Right lung (tissue), 2 donors: ENCODE measurements at regions not wholly inside any gene's neighbourhood (a gene's known extent, or its start where the extent isn't known, plus 50 kb on each side); places are given as distances from the start of the nearest gene placed in this dataset.
"Not testable (repeated sequence)": the region's sequence is repeated elsewhere in the genome, so short reads cannot be mapped to it uniquely, and the experiment has no call there.

ENCODE experiments used
- DNase-seq, 2 donors: peaks; one replicate each; pipeline ENCODE4 v3.0.0-alpha.2; 2013

- peak; percentile 3 to 6 for DNase-seq
Measured at GRCh38 chr13:74246487-74246886, 112.3 kb upstream of the KLF12 start.

GRCh38 chr13:74243637-74244526 is 109.7 kb upstream of the KLF12 start:
- no peak for DNase-seq

DNA sequence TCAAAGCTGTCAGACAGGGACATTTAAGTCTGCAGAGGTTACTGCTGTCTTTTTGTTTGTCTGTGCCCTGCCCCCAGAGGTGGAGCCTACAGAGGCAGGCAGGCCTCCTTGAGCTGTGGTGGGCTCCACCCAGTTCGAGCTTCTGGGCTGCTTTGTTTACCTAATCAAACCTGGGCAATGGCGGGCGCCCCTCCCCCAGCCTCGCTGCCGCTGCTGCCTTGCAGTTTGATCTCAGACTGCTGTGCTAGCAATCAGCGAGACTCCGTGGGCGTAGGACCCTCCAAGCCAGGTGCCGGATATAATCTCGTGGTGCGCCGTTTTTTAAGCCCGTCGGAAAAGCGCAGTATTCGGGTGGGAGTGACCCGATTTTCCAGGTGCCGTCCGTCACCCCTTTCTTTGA is 107.1 kb upstream of the KLF12 start:
- DNase-seq = not testable (repeated sequence)

DNA sequence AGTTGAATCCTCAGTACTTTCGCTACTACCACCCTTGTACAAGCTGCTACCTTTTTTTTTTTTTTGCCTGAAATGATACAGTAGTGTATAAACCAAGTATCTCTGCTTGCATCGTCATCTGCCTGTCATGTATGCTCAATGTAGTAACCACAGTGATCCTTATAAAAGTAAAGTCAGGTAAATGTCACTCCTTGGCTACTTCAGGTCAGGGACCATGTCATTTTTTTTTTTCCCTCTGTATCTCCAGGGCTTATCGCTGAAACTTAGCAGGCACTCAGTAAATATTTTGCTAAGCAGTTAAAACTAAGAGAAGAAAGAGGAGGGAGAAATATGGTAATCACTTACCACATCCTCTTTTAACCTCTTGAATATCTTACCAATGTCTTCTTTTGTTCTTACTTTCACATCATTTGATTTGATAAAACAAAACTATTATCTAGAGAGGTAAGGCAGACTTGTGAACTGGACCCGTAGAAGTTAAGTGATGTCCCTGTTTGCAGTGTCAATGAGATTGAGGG is 96.8 kb upstream of the KLF12 start:
- DNase-seq = no peak

GRCh38 chr13:74229242-74229641 is 95.0 kb upstream of the KLF12 start:
- no peak for DNase-seq

GRCh38 chr13:74227476-74228158 is 93.4 kb upstream of the KLF12 start:
- no peak for DNase-seq

DNA sequence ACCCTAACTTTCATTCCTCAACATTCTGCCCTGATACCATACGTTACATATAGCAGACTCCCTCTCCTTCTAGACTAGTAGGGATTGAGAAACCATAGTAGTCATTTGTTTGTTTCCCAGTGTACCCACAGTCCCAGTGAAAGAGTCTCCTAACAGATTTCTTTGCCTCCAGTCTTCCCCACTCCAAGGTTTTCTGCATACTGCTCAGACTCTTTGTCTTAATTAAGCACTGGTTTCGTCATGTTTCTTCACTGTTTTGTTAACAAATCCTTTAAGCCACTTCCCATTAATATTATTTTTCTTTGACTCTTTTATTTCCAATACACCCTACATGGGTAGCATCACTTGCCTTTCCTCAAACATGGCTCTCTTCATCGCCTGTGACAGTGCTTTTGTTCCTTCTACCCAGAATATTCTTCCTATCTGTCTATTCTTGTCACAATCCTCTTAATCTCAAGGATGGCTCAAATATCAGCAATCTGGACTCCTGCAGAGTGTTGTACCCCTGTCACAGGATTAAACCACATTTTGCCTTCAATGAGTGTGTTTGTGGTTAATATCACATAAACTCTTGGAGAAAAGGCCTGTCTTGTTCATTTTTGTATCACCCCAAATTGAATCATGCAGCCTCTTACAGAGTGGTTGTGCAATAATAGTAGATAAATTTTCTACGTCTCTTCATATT is 92.7 kb upstream of the KLF12 start:
- no peak for DNase-seq

DNA sequence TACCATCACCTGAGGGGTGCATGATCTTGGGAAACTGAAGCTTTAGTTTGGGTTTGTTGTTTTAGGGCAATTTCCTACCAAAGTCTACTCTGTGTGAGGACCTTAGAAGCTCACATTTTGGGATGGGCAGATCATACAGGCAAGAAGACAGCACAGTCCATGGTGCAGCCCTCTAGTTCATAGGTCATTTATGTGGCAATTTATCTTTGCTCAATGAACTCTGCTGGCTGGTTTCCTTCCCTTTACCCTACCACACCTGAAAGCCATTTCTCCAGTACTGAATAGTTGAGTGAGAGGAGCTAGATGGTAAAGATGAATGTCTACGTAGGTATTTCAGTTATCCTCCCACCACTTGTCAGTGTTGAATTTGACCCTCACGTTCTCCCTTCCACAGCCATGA is 87.5 kb upstream of the KLF12 start:
- DNase-seq = no peak

- DNase-seq = no peak
Measured at GRCh38 chr13:74219566-74219965, 85.4 kb upstream of the KLF12 start.

GRCh38 chr13:74218291-74218690 is 84.1 kb upstream of the KLF12 start:
- DNase-seq = no peak

DNA sequence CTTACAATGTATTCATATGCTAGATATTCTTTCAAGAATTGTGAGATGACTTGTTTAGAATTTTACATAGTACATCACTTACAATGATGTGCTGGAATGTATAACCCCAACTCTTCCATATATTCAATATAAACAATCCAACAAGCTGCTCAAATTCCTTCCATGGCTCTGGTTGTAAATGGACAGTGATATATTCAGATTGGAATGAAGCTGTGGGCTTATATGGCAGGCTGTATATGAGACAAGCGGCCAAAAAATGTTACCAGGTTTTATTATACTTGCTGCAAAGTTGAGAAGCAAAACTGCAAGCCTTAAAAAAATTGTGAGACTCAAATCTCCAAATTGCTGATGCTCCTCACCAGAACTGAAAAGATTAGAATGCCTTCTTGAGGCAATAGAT is 83.6 kb upstream of the KLF12 start:
- DNase-seq = no peak

- DNase-seq = no peak
Measured at GRCh38 chr13:74215420-74215819, 81.2 kb upstream of the KLF12 start.

- DNase-seq = no peak
Measured at GRCh38 chr13:74214321-74214720, 80.1 kb upstream of the KLF12 start.

- no peak for DNase-seq
Measured at GRCh38 chr13:74210693-74211393, 76.6 kb upstream of the KLF12 start.

DNA sequence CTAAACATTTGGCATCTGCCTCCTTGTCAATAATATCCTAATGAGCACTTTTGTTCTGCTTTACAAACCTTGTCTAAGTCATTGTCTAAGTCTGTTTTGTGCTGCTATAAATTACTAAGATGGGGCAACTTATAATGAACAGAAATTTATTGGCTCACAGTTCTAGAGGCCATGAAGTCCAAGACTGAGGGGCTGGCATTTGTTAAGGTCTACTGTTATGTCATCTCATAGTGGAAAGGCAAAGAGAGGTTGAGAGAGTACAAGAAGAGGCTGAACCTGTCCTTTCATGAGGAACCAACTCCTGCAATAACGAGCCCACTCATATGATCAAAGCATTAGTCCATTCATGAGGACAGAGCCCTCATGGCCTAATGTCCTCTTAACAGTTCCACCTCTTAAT is 72.7 kb upstream of the KLF12 start:
- DNase-seq = no peak

- no peak for DNase-seq
Measured at GRCh38 chr13:74206061-74206561, 71.9 kb upstream of the KLF12 start.

GRCh38 chr13:74205313-74205690 is 71.1 kb upstream of the KLF12 start:
- DNase-seq = no peak

DNA sequence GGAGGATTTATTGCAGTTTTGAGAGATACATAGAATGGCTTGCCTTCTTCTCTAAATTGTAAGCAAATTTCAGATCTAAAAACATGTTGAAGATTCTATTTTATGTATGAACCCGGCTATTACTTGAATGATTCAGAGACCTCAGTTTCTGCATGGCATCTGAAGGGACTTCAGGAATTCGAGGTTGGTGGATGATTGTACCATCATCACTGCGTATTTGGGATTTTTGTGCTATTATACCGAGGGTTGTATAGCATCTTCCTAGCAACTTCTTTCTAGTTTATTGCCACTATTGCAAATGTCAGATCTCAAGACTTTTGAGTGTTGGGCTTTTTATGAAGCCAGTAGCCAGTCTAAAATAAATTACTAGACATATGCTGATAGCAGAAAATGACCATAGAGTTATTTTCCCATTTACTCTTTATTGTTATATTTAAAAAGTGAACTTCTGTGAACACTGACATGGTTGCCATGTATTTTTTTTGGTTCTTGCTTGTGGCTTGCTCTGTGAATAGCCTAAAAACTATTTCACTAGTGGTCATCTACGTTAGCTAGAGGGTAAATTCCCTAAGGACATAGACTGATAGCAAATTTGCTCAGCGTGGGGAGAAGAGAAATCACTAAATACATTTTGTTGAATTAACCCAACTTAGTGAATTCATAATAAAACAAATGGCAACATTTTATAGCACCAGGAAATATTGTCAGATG is 70.6 kb upstream of the KLF12 start:
- no peak for DNase-seq

GRCh38 chr13:74203576-74203975 is 69.4 kb upstream of the KLF12 start:
- DNase-seq = no peak

GRCh38 chr13:74202129-74202813 is 68.1 kb upstream of the KLF12 start:
- no peak for DNase-seq
